T-helper 1 cell (primary cell): ENCODE measurements at regions not wholly inside any gene's neighbourhood (a gene's known extent, or its start where the extent isn't known, plus 50 kb on each side); places are given as distances from the start of the nearest gene placed in this dataset.

ENCODE experiments used
- DNase-seq, 5 donors: peaks; one replicate each; pipeline ENCODE4 v3.0.0-alpha.2; 2012 to 2020

DNA sequence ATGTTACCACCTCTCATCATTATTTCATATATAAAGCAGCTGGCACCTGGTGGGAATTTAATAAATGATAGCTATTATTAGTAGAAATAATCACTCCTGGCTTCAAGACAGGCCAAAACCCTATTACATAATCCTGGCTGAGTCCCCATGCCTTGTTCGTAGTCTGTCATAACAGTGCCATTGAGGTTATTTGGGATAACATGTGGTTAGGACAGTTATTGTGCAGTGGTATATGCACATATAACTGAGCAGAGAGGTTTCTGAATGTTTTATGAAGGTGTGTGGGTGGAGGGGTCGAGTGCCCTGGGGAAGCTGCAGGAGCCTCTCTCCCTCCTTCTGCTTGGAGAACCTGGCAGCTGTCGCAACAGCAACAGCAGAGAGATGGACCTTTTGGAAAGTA is 162.4 kb upstream of the NABP1 start:
- DNase-seq: no peak

- no peak for DNase-seq
Observed at GRCh38 chr2:191516260-191516659, 161.7 kb upstream of the NABP1 start.

GRCh38 chr2:191521608-191522208 is 156.2 kb upstream of the NABP1 start:
- no peak for DNase-seq

- no peak for DNase-seq
Observed at GRCh38 chr2:191522478-191523120, 155.3 kb upstream of the NABP1 start.

GRCh38 chr2:191526091-191526490 is 151.8 kb upstream of the NABP1 start:
- DNase-seq: no peak

GRCh38 chr2:191526536-191526935 is 151.4 kb upstream of the NABP1 start:
- no peak for DNase-seq

DNA sequence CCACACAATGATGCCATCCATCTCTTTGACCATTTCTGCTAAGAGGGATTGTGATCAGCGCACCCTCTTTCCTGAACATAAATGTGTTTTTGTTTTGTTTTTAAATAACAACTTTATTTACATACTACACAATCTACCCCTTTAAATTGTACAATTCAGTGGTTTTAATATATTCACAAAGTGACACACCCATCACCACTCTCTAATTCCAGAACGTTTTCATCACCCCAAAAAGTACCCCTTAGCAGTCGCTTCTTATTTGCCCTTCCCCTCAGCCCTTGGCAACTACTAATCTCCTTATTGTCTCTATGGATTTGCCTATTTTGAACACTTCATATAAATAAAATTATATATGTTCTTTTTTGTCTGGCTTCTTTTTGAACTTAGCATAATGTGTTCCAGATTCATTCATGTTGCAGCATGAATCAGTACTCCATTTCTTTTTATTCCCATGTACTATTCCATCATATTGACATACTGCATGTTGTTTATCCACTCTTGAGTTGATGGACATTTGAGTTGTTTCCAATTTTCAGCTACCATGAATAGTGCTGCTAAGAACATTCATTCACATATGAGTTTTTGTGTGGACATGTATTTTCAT is 150.9 kb upstream of the NABP1 start:
- DNase-seq: no peak

GRCh38 chr2:191530618-191531017 is 147.3 kb upstream of the NABP1 start:
- no peak for DNase-seq

GRCh38 chr2:191533693-191534180 is 144.2 kb upstream of the NABP1 start:
- no peak for DNase-seq

DNA sequence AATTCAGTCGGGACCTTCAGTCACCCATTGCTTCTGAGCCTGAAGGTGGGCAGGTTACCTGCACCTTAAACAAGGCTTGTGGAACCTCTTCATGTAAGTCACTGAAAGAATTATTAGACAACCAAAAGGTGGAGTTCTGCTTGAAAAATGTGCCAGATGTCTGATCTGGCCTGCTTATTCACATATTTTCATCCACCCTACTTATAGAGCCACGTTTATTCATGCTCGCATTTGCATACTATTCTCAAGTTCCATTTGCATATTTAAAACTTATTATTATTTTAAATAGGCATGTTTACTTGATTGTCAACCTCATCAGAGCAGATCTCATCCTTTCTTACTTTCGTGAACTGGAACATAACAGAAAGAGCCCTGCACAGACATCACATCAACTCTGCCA is 140.0 kb upstream of the NABP1 start:
- no peak for DNase-seq

DNA sequence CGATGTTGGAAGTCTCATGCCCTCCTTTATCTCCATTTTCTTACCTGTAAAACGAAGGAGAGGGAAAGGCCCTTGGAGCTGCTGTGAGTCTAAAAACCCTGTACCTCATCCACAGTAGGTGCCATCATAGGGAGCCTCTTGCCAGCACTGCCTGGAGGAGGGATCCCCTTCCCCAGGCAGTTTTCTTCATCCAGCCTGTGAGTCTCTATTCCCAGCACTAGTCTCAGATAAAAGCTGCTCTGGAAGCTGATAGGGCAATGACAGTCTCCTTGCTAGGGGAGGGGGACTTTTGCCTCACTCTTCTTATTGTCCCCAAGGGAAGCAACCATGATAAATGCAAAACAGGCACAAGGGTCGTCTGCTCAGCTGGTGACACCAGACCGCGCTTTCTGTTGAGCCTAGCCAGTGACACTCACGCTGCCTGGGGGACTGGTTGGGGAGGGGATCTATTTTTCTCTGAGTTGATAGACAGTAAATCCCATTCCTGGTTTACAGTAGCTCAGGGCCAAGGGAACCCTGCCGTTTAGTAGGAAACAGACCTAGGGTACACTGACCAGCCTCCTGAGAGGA is 139.5 kb upstream of the NABP1 start:
- DNase-seq: no peak

GRCh38 chr2:191539068-191539467 is 138.9 kb upstream of the NABP1 start:
- peak in 1 of 5 donors; percentile 12 for DNase-seq

GRCh38 chr2:191540681-191541080 is 137.3 kb upstream of the NABP1 start:
- no peak for DNase-seq

DNA sequence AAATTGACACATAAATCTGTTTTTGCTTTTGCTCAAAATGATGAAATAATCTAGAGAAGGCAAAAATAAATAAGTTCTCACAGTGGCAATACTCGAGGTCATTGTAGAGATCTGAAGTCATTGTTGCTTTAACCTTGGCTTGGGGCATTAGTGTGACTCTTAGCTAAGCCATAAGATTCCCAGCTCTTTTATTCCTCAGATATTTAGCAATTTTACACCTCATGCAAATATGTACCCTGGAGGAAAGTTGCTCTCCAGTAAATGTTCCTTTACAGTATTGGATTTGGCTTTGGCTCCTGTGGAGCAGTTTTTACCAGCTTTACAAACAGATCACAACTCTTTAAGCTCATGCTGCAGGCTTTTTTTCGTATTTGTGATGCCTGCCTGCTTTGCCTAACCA is 134.2 kb upstream of the NABP1 start:
- no peak for DNase-seq

DNA sequence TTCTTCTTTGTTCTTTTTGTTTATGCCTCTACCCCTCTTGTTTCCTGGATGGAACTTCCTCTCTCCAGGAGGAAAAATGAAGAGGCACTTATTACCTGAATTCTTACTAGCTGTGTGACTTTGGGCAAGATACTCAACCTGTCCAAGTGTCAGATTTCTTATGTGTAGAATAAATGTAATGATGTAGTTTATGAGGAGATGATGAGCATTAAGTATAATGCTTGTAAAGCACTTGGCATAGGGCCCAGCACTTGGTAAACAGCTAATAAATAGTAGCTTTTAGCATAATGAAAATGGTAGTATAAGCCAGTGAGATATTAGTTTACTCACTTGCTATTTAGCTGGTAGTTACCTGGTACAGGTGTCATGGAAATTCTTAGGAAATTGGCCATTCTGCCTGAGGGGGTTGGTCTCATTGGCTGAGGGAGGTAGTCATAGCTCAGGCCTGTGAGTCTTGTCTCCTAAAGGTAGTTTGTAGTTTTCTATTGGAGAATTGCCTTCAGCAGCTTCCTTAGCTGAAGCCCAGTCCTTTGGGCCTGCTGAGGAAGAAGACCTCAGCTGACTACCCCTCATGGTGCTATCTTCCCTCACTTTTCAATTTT is 133.4 kb upstream of the NABP1 start:
- DNase-seq: no peak

GRCh38 chr2:191545361-191545760 is 132.6 kb upstream of the NABP1 start:
- DNase-seq: no peak

- no peak for DNase-seq
Observed at GRCh38 chr2:191552066-191552465, 125.9 kb upstream of the NABP1 start.

DNA sequence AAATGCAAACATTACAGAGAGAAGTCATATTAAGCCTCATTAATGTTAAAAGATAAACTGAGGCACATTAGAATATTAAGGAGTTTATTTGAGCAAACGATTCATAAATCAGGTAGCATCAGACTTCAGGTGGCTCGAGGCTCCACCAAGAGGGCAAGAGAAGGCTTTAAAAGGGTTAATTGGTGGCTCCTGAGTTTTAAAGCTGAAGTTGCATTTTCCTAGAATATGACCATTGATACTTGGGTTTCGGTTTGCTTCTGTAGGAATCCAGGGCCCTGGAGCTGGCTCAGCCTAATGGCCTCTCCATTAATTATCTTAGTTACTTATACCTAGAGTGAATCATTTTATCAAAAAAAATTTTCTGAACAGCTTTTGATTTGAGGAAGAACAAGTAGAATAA is 123.7 kb upstream of the NABP1 start:
- DNase-seq: no peak

GRCh38 chr2:191555092-191555742 is 122.7 kb upstream of the NABP1 start:
- DNase-seq: peak; percentile 47 to 77 (median 67)

- DNase-seq: no peak
Observed at GRCh38 chr2:191556463-191556862, 121.5 kb upstream of the NABP1 start.

- DNase-seq: peak in 1 of 5 donors; percentile 12
Observed at GRCh38 chr2:191557841-191558240, 120.1 kb upstream of the NABP1 start.

GRCh38 chr2:191559569-191559968 is 118.4 kb upstream of the NABP1 start:
- no peak for DNase-seq

- DNase-seq: no peak
Observed at GRCh38 chr2:191560411-191560980, 117.4 kb upstream of the NABP1 start.
